Bronchial epithelial cell (primary cell): ENCODE measurements at regions not wholly inside any gene's neighbourhood (a gene's known extent, or its start where the extent isn't known, plus 50 kb on each side); places are given as distances from the start of the nearest gene placed in this dataset.

Experiments
- DNase-seq: peaks from one replicate; pipeline ENCODE4 v3.0.0-alpha.2; 2010; ENCODE audit warnings: low read depth
- FAIRE-seq: peaks from 2 replicates; lab custom pipeline; 2011; peaks lifted over from hg19 to GRCh38; lab: Jason Lieb, UNC
- H3K27me3 ChIP-seq: 2 replicates; pipeline ENCODE4 v1.5.1; 2011; ENCODE audit warnings: low read length; ENCODE audit not compliant: control insufficient read depth, insufficient read depth
- H3K36me3 ChIP-seq: 2 replicates; pipeline ENCODE4 v1.5.1; 2011; ENCODE audit warnings: low read length; ENCODE audit not compliant: control insufficient read depth, insufficient read depth
- H3K4me3 ChIP-seq: 2 replicates; pipeline ENCODE4 v1.5.1; 2011; ENCODE audit warnings: mild to moderate bottlenecking, low read depth, low read length, control low read depth
- CTCF ChIP-seq: IDR thresholded peaks from 2 replicates; pipeline ENCODE4 v1.5.1; 2011; ENCODE audit warnings: mild to moderate bottlenecking, moderate library complexity, low read length, control low read depth, inconsistent platforms; ENCODE audit not compliant: insufficient read depth, severe bottlenecking

GRCh38 chr3:28110869-28111268 is 130.6 kb upstream of the CMC1 start:
- no peaks in the 10 kb centered on the region for H3K27me3 ChIP-seq
- DNase-seq (no peak), FAIRE-seq (no peak)
- H3K36me3 ChIP-seq = no peaks in the 10 kb centered on the region
- TF ChIP-seq CTCF = no peak
- no peak overlapping the region for H3K4me3 ChIP-seq

- FAIRE-seq (no peak), DNase-seq (no peak)
- H3K27me3 ChIP-seq = no peaks in the 10 kb centered on the region
- TF ChIP-seq CTCF = no peak
- H3K4me3 ChIP-seq = no peak overlapping the region
- no peaks in the 10 kb centered on the region for H3K36me3 ChIP-seq
Measured at GRCh38 chr3:28114893-28115292, 126.5 kb upstream of the CMC1 start.

GRCh38 chr3:28115316-28115715 is 126.1 kb upstream of the CMC1 start:
- H3K36me3 ChIP-seq = no peaks in the 10 kb centered on the region
- no peaks in the 10 kb centered on the region for H3K27me3 ChIP-seq
- DNase-seq = no peak
- no peak overlapping the region for H3K4me3 ChIP-seq
- FAIRE-seq = no peak
- no peak for TF ChIP-seq CTCF

- DNase-seq = no peak
- TF ChIP-seq CTCF = no peak
- Histone ChIP-seq H3K4me3 (no peak overlapping the region), H3K27me3 (no peaks in the 10 kb centered on the region), H3K36me3 (no peaks in the 10 kb centered on the region)
- no peak for FAIRE-seq
Measured at GRCh38 chr3:28117598-28117997, 123.8 kb upstream of the CMC1 start.

- no peaks in the 10 kb centered on the region for H3K27me3 ChIP-seq
- DNase-seq (no peak), FAIRE-seq (no peak)
- H3K36me3 ChIP-seq = no peaks in the 10 kb centered on the region
- no peak for TF ChIP-seq CTCF
- H3K4me3 ChIP-seq = no peak overlapping the region
Measured at GRCh38 chr3:28118087-28118486, 123.3 kb upstream of the CMC1 start.

- FAIRE-seq (no peak), DNase-seq (no peak)
- Histone ChIP-seq H3K36me3 (no peaks in the 10 kb centered on the region), H3K4me3 (no peak overlapping the region), H3K27me3 (no peaks in the 10 kb centered on the region)
- TF ChIP-seq CTCF = no peak
Measured at GRCh38 chr3:28122227-28122626, 119.2 kb upstream of the CMC1 start.
